ENCODE measurements at regions not wholly inside any gene's neighbourhood (a gene's known extent, or its start where the extent isn't known, plus 50 kb on each side); places are given as distances from the start of the nearest gene placed in this dataset.

DNA sequence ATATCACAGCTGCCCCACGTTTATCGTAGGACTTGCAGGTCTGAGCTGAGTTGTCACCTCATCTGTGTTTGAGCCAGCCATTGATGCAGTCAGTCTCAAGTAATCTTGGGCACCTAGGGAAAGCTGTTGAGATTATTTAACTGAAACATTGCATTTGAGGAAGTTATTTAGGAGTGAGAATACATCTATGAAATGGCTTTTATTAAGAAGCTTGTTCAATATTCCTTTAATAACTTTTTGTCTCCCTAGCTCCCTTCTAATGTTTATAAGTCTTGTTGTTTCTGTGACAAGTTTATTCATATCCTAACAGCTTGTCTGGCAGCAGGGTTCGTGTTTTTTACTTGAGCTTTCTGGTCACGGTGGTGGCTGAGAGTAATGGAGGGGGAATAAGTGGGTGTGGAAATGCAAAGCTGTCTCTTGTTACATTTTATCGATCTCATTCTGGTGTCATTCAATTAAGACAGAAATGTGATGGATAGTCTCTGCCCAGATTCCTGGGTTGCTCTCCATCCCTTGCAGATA lies 555.9 kb downstream of the USP25 start:
- TF ChIP-seq, protein P1, sequence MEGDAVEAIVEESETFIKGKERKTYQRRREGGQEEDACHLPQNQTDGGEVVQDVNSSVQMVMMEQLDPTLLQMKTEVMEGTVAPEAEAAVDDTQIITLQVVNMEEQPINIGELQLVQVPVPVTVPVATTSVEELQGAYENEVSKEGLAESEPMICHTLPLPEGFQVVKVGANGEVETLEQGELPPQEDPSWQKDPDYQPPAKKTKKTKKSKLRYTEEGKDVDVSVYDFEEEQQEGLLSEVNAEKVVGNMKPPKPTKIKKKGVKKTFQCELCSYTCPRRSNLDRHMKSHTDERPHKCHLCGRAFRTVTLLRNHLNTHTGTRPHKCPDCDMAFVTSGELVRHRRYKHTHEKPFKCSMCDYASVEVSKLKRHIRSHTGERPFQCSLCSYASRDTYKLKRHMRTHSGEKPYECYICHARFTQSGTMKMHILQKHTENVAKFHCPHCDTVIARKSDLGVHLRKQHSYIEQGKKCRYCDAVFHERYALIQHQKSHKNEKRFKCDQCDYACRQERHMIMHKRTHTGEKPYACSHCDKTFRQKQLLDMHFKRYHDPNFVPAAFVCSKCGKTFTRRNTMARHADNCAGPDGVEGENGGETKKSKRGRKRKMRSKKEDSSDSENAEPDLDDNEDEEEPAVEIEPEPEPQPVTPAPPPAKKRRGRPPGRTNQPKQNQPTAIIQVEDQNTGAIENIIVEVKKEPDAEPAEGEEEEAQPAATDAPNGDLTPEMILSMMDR (IDR thresholded peaks at IDR 0.05 in 8 of 11, conservative IDR thresholded peaks at IDR 0.05 in 3 of 11): no peak
- TF ChIP-seq POLR2AphosphoS5 (IDR thresholded peaks at IDR 0.05): no peak

Data from spleen (tissue), 7 donors.